Chondrocyte (in vitro differentiated cells): ENCODE measurements at regions not wholly inside any gene's neighbourhood (a gene's known extent, or its start where the extent isn't known, plus 50 kb on each side); places are given as distances from the start of the nearest gene placed in this dataset.
A peak's percentile ranks its signal among the peaks of the same experiment; 100 is the strongest.

ENCODE experiments used
- DNase-seq: peaks from one replicate; pipeline ENCODE4 v3.0.0; 2021; ENCODE audit warnings: mixed read lengths, low spot score
- H3K27ac Mint-ChIP-seq: one replicate; pipeline ENCODE4 v1.8.0; 2021; ENCODE audit warnings: mild to moderate bottlenecking, moderate library complexity, mixed read lengths; ENCODE audit not compliant: unreplicated experiment
- H3K27me3 Mint-ChIP-seq: 2 replicates; pipeline ENCODE4 v1.8.0; 2021; ENCODE audit warnings: low read depth, mixed read lengths
- H3K36me3 Mint-ChIP-seq: 2 replicates; pipeline ENCODE4 v1.8.0; 2021; ENCODE audit warnings: low read depth, mixed read lengths
- H3K4me1 Mint-ChIP-seq: 2 replicates; pipeline ENCODE4 v1.8.0; 2021; ENCODE audit warnings: low read depth, mild to moderate bottlenecking, mixed read lengths
- H3K4me3 Mint-ChIP-seq: one replicate; pipeline ENCODE4 v1.8.0; 2021; ENCODE audit warnings: mild to moderate bottlenecking, moderate library complexity, mixed read lengths; ENCODE audit not compliant: unreplicated experiment
- H3K9me3 Mint-ChIP-seq: 2 replicates; pipeline ENCODE4 v1.8.0; 2021; ENCODE audit warnings: low read depth, mixed read lengths
- TF ChIP-seq, protein P1 (sequence below): fragments of 200-600 bp; sonication (generic); IDR thresholded peaks from 2 replicates; pipeline ENCODE4 v1.5.0; 2021; ENCODE audit warnings: antibody characterized with exemption, mild to moderate bottlenecking, moderate library complexity

GRCh38 chrX:17291171-17291900 is 83.7 kb upstream of the NHS start:
- Mint-ChIP-seq H3K27me3 (no peaks in the 10 kb centered on the region), H3K9me3 (peaks cover 7% of the 10 kb centered on the region), H3K4me1 (peaks cover 16% of the 10 kb centered on the region), H3K27ac (peak overlapping the region; percentile 78), H3K36me3 (no peaks in the 10 kb centered on the region), H3K4me3 (no peak overlapping the region)
- TF ChIP-seq, protein P1, sequence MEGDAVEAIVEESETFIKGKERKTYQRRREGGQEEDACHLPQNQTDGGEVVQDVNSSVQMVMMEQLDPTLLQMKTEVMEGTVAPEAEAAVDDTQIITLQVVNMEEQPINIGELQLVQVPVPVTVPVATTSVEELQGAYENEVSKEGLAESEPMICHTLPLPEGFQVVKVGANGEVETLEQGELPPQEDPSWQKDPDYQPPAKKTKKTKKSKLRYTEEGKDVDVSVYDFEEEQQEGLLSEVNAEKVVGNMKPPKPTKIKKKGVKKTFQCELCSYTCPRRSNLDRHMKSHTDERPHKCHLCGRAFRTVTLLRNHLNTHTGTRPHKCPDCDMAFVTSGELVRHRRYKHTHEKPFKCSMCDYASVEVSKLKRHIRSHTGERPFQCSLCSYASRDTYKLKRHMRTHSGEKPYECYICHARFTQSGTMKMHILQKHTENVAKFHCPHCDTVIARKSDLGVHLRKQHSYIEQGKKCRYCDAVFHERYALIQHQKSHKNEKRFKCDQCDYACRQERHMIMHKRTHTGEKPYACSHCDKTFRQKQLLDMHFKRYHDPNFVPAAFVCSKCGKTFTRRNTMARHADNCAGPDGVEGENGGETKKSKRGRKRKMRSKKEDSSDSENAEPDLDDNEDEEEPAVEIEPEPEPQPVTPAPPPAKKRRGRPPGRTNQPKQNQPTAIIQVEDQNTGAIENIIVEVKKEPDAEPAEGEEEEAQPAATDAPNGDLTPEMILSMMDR = no peak
- DNase-seq = no peak

GRCh38 chrX:17292111-17292527 is 82.9 kb upstream of the NHS start:
- Mint-ChIP-seq H3K36me3 (no peaks in the 10 kb centered on the region), H3K27me3 (no peaks in the 10 kb centered on the region), H3K27ac (peak overlapping the region; percentile 78), H3K9me3 (peaks cover 7% of the 10 kb centered on the region), H3K4me3 (no peak overlapping the region), H3K4me1 (peaks cover 16% of the 10 kb centered on the region)
- TF ChIP-seq, protein P1 = no peak
- no peak for DNase-seq

DNA sequence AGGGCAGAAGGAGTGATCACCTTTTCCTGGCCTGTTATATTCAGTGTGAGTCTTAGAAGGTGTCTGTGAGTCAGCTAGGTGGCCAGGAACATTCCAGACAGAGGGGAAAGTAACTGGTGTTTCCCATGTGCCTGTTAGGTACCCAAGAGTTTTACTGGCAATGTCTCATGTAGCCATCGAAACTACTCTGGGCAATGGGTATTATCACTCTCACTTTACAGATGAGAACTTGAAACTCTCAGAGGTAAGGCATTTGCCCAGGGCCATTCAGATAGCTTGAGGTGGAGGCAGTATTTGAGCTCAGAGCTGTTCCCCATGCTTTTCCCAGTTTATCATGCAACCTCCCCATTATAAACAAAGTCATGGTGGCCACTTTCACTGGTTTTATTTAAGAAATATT is 80.4 kb upstream of the NHS start:
- Mint-ChIP-seq H3K9me3 (peaks cover 3% of the 10 kb centered on the region), H3K27me3 (no peaks in the 10 kb centered on the region), H3K27ac (no peak overlapping the region), H3K4me3 (no peak overlapping the region), H3K36me3 (no peaks in the 10 kb centered on the region), H3K4me1 (peaks cover 16% of the 10 kb centered on the region)
- DNase-seq = no peak
- TF ChIP-seq, protein P1 = no peak

GRCh38 chrX:17295791-17296190 is 79.2 kb upstream of the NHS start:
- Mint-ChIP-seq H3K4me3 (no peak overlapping the region), H3K4me1 (peaks cover 16% of the 10 kb centered on the region), H3K9me3 (no peaks in the 10 kb centered on the region), H3K36me3 (no peaks in the 10 kb centered on the region), H3K27ac (no peak overlapping the region), H3K27me3 (no peaks in the 10 kb centered on the region)
- DNase-seq = no peak
- TF ChIP-seq, protein P1 = no peak

- DNase-seq = no peak
- H3K27me3 Mint-ChIP-seq = peaks cover 2% of the 10 kb centered on the region
- peaks cover 2% of the 10 kb centered on the region for H3K9me3 Mint-ChIP-seq
- TF ChIP-seq, protein P1 = no peak
- no peaks in the 10 kb centered on the region for H3K4me1 Mint-ChIP-seq
- no peak overlapping the region for H3K27ac Mint-ChIP-seq
- no peaks in the 10 kb centered on the region for H3K36me3 Mint-ChIP-seq
- no peak overlapping the region for H3K4me3 Mint-ChIP-seq
Measured at GRCh38 chrX:17298564-17298963, 76.4 kb upstream of the NHS start.
